ENCODE measurements at regions not wholly inside any gene's neighbourhood (a gene's known extent, or its start where the extent isn't known, plus 50 kb on each side); places are given as distances from the start of the nearest gene placed in this dataset.

- TF ChIP-seq CTCF (IDR thresholded peaks at IDR 0.05) (no peak), POLR2A (IDR thresholded peaks at IDR 0.05) (no peak)
- H3K4me1 ChIP-seq, result no peaks in the 10 kb centered on the region
- no peaks in the 10 kb centered on the region for H3K9me3 ChIP-seq
- no peak overlapping the region for H3K27ac ChIP-seq
- intact Hi-C loops (cut with DNase I), result no loop called here
- no peak overlapping the region for H3K4me3 ChIP-seq (replicated peaks in 1 of 3)
- H3K36me3 ChIP-seq, result no peaks in the 10 kb centered on the region
- H3K27me3 ChIP-seq, result no peaks in the 10 kb centered on the region
- no peak for DNase-seq
Observed at GRCh38 chr4:143089847-143090246, 94.9 kb upstream of the USP38 start.

- WGBS, 2 donors, result 78 to 81% methylated on average over 2 of the region's 2 CpGs
- Histone ChIP-seq H3K27ac (no peak overlapping the region), H3K36me3 (no peaks in the 10 kb centered on the region), H3K4me3 (replicated peaks in 1 of 3) (no peak overlapping the region), H3K4me1 (no peaks in the 10 kb centered on the region), H3K27me3 (no peaks in the 10 kb centered on the region), H3K9me3 (no peaks in the 10 kb centered on the region)
- DNase-seq, result no peak
- intact Hi-C loops (cut with DNase I), result no loop called here
- TF ChIP-seq CTCF (IDR thresholded peaks at IDR 0.05) (no peak), POLR2A (IDR thresholded peaks at IDR 0.05) (no peak)
Observed at GRCh38 chr4:143091862-143092261, 92.9 kb upstream of the USP38 start.

- no peak for DNase-seq
- H3K4me3 ChIP-seq (replicated peaks in 1 of 3), result no peak overlapping the region
- H3K36me3 ChIP-seq, result no peaks in the 10 kb centered on the region
- 61 to 63% methylated on average over 1 of the region's 1 CpG for WGBS, 2 donors
- no peaks in the 10 kb centered on the region for H3K4me1 ChIP-seq
- H3K27ac ChIP-seq, result no peak overlapping the region
- intact Hi-C loops (cut with DNase I), result no loop called here
- H3K9me3 ChIP-seq, result no peaks in the 10 kb centered on the region
- H3K27me3 ChIP-seq, result no peaks in the 10 kb centered on the region
- TF ChIP-seq CTCF (IDR thresholded peaks at IDR 0.05), result no peak
- TF ChIP-seq POLR2A (IDR thresholded peaks at IDR 0.05), result no peak
Observed at GRCh38 chr4:143095447-143095846, 89.3 kb upstream of the USP38 start.

GRCh38 chr4:143097751-143098150, 87.0 kb upstream of the USP38 start:
- Histone ChIP-seq H3K27ac (no peak overlapping the region), H3K4me3 (replicated peaks in 1 of 3) (no peak overlapping the region), H3K9me3 (no peaks in the 10 kb centered on the region), H3K4me1 (no peaks in the 10 kb centered on the region), H3K27me3 (no peaks in the 10 kb centered on the region), H3K36me3 (no peaks in the 10 kb centered on the region)
- TF ChIP-seq CTCF (IDR thresholded peaks at IDR 0.05) (no peak), POLR2A (IDR thresholded peaks at IDR 0.05) (no peak)
- WGBS, 2 donors, result 66 to 77% methylated on average over 4 of the region's 4 CpGs
- DNase-seq, result no peak
- intact Hi-C loops (cut with DNase I), result no loop called here

- Histone ChIP-seq H3K27me3 (no peaks in the 10 kb centered on the region), H3K9me3 (no peaks in the 10 kb centered on the region), H3K27ac (no peak overlapping the region), H3K4me3 (replicated peaks in 1 of 3) (no peak overlapping the region), H3K4me1 (no peaks in the 10 kb centered on the region), H3K36me3 (no peaks in the 10 kb centered on the region)
- TF ChIP-seq POLR2A (IDR thresholded peaks at IDR 0.05) (no peak), CTCF (IDR thresholded peaks at IDR 0.05) (no peak)
- intact Hi-C loops (cut with DNase I), result no loop called here
- no peak for DNase-seq
- WGBS, 2 donors, result 88 to 96% methylated on average over 3 of the region's 3 CpGs
Observed at GRCh38 chr4:143099693-143100092, 85.0 kb upstream of the USP38 start.
